GM12878 (cell line): ENCODE measurements at regions not wholly inside any gene's neighbourhood (a gene's known extent, or its start where the extent isn't known, plus 50 kb on each side); places are given as distances from the start of the nearest gene placed in this dataset.

Experiments
- ATAC-seq: fragments of 200-7000 bp; cut with Tn5 transposase; 3 replicates; pipeline ENCODE4 v1.9.1; 2020; ENCODE audit warnings: mild to moderate bottlenecking, moderate library complexity
- BruUV-seq: library from RNA; stranded (reverse); fragments of 400-500 nt; replicated peaks from 2 replicates; lab custom pipeline; 2021; lab: Mats Ljungman, UMichigan
- CTCF ChIA-PET: fragments of 300-600 bp; sonication (Branson Sonifier 250); formaldehyde crosslinking; extraction: SDS; loops from one replicate; lab custom pipeline; 2021; ENCODE audit warnings: inconsistent platforms; lab: Yijun Ruan, JAX
- POLR2A ChIA-PET: fragments of 350-600 bp; formaldehyde crosslinking; extraction: SDS; loops from one replicate; lab custom pipeline; 2021; ENCODE audit warnings: inconsistent platforms; lab: Charles Lee
- RAD21 ChIA-PET: fragments of 300-600 bp; sonication (Branson Sonifier 250); formaldehyde crosslinking; loops from one replicate; lab custom pipeline; 2023; ENCODE audit warnings: antibody characterized with exemption; ENCODE audit not compliant: unreplicated experiment; lab: Charles Lee
- SMC1A ChIA-PET: fragments of 300-600 bp; sonication (Branson Sonifier 250); formaldehyde crosslinking; loops from one replicate; lab custom pipeline; 2023; ENCODE audit not compliant: unreplicated experiment, uncharacterized antibody; lab: Charles Lee
- DNase-seq: peaks from one replicate; pipeline ENCODE4 v3.0.0-alpha.2; 2011; ENCODE audit warnings: low read depth, low spot score
- FAIRE-seq: peaks from 3 replicates; lab custom pipeline; 2011; peaks lifted over from hg19 to GRCh38; lab: Jason Lieb, UNC
- H2AFZ ChIP-seq: 2 replicates; pipeline ENCODE4 v1.6.0; 2011; ENCODE audit warnings: low read depth, low read length, control low read depth; ENCODE audit not compliant: control insufficient read depth
- H3K27ac ChIP-seq: 2 replicates; pipeline ENCODE4 v1.5.1; 2011; ENCODE audit warnings: control low read depth; ENCODE audit not compliant: control insufficient read depth, insufficient read depth
- H3K27me3 ChIP-seq, 2 experiments: replicated peaks in 1 of 2; 2 replicates each; pipeline versions ENCODE4 v1.6.0 to v1.6.1; 2011; ENCODE audit warnings: low read length in 1 of 2; ENCODE audit not compliant: control insufficient read depth in 2 of 2, insufficient read depth in 2 of 2
- H3K36me3 ChIP-seq, 2 experiments: 2 replicates each; pipeline ENCODE4 v1.5.1; 2011; ENCODE audit warnings: low read length in 1 of 2; ENCODE audit not compliant: control insufficient read depth in 2 of 2, insufficient read depth in 2 of 2
- H3K4me1 ChIP-seq: 2 replicates; pipeline ENCODE4 v1.6.1; 2011; ENCODE audit warnings: mild to moderate bottlenecking, low read length, moderate library complexity, mixed read lengths; ENCODE audit not compliant: control insufficient read depth, insufficient read depth
- H3K4me2 ChIP-seq: 2 replicates; pipeline ENCODE4 v1.6.0; 2011; ENCODE audit warnings: control low read depth; ENCODE audit not compliant: control insufficient read depth, insufficient read depth
- H3K4me3 ChIP-seq: fragments of 200-600 bp; sonication (generic); 2 replicates; pipeline ENCODE4 v1.5.1; 2016
- H3K79me2 ChIP-seq: 2 replicates; pipeline ENCODE4 v1.6.0; 2011; ENCODE audit warnings: low read length; ENCODE audit not compliant: control insufficient read depth, insufficient read depth
- H3K9ac ChIP-seq: 2 replicates; pipeline ENCODE4 v1.8.0; 2011; ENCODE audit warnings: low read length, control low read depth, mixed read lengths; ENCODE audit not compliant: control insufficient read depth, insufficient read depth
- H3K9me3 ChIP-seq: replicated peaks from 3 replicates; pipeline ENCODE4 v1.5.1; 2011; ENCODE audit warnings: mild to moderate bottlenecking, low read length; ENCODE audit not compliant: control insufficient read depth, insufficient read depth
- H4K20me1 ChIP-seq: 2 replicates; pipeline ENCODE4 v1.6.0; 2011; ENCODE audit not compliant: control insufficient read depth, insufficient read depth
- ATF2 ChIP-seq: IDR thresholded peaks from 2 replicates; pipeline ENCODE4 v1.6.1; 2012; ENCODE audit warnings: low read length, inconsistent platforms
- BCLAF1 ChIP-seq: fragments of 450-650 bp; IDR thresholded peaks from 2 replicates; pipeline ENCODE4 v1.6.1; 2017; ENCODE audit warnings: antibody characterized with exemption, mild to moderate bottlenecking, moderate library complexity
- ETV6 ChIP-seq, 2 experiments: fragments of 450-650 bp in 1 of 2; IDR thresholded peaks in 1 of 2; conservative IDR thresholded peaks in 1 of 2; 2 replicates each; pipeline ENCODE4 v1.6.1; 2014; ENCODE audit warnings: antibody characterized with exemption in 1 of 2, borderline replicate concordance in 1 of 2, low read depth in 1 of 2, mild to moderate bottlenecking in 1 of 2, moderate library complexity in 1 of 2
- IRF3 ChIP-seq: fragments of 450-650 bp; IDR thresholded peaks from 2 replicates; pipeline ENCODE4 v1.6.1; 2014; ENCODE audit warnings: mild to moderate bottlenecking
- MLLT1 ChIP-seq: fragments of 450-650 bp; IDR thresholded peaks from 2 replicates; pipeline ENCODE4 v1.6.1; 2016; ENCODE audit warnings: mild to moderate bottlenecking
- MTA3 ChIP-seq: IDR thresholded peaks from 2 replicates; pipeline ENCODE4 v1.6.1; 2012; ENCODE audit warnings: low read length, inconsistent platforms, borderline replicate concordance
- POLR2AphosphoS5 ChIP-seq: IDR thresholded peaks from 2 replicates; pipeline ENCODE4 v1.6.1; 2011; ENCODE audit warnings: mild to moderate bottlenecking, low read length, inconsistent platforms
- SMAD5 ChIP-seq: IDR thresholded peaks from 2 replicates; pipeline ENCODE4 v1.6.1; 2016; ENCODE audit warnings: antibody characterized with exemption, low read depth
- SMARCA5 ChIP-seq: fragments of 450-650 bp; IDR thresholded peaks from 2 replicates; pipeline ENCODE4 v1.6.1; 2017; ENCODE audit warnings: mild to moderate bottlenecking
- WGBS: methylation state at CpG from one replicate; pipeline ENCODE4 v1.1.6; 2016; ENCODE audit warnings: low lambda C conversion rate; ENCODE audit not compliant: insufficient replicate concordance, insufficient coverage; ENCODE audit errors: missing lambda C conversion rate; 5-methylcytosine and 5-hydroxymethylcytosine counted together
- in situ Hi-C: fragments of 300-500 bp; cut with MboI; formaldehyde crosslinking; loops from 9 replicates; pipeline ENCODE4 v1.14.3; 2018; ENCODE audit warnings: mixed read lengths
- intact Hi-C: fragments of 100-400 bp; cut with micrococcal nuclease; formaldehyde crosslinking; loops from one replicate; pipeline ENCODE4 v1.14.2; 2022; ENCODE audit not compliant: unreplicated experiment

GRCh38 chr18:77482190-77483085, 232.8 kb downstream of the GALR1 start:
- no peak overlapping the region for H2AFZ ChIP-seq
- intact Hi-C loops, result no loop called here

GRCh38 chr18:77486985-77487384, 237.3 kb downstream of the GALR1 start:
- SMC1A ChIA-PET, result no interaction called here
- intact Hi-C loops, result no loop called here
- TF ChIP-seq BCLAF1, result no peak
- no peak for TF ChIP-seq POLR2AphosphoS5
- TF ChIP-seq IRF3, result no peak
- TF ChIP-seq MLLT1, result no peak
- TF ChIP-seq ETV6 (conservative IDR thresholded peaks at IDR 0.05 in 1 of 2, IDR thresholded peaks at IDR 0.05 in 1 of 2; ENCODE audit: borderline replicate concordance in 1 of 2, low read depth in 1 of 2), result no peak
- no peak for TF ChIP-seq SMARCA5
- no peak for TF ChIP-seq ATF2

More at GRCh38 chr18:77482190-77483085, 232.8 kb downstream of the GALR1 start:
- Histone ChIP-seq H3K79me2 (no peaks in the 10 kb centered on the region), H3K36me3 (no peaks in the 10 kb centered on the region), H3K27ac (no peak overlapping the region), H3K4me2 (no peak overlapping the region)
- FAIRE-seq, result no peak
- TF ChIP-seq SMAD5 (no peak), MTA3 (no peak)
- TF ChIP-seq, all 136 proteins: peak for 0
- ChIA-PET CTCF (no interaction called here), RAD21 (no interaction called here), POLR2A (no interaction called here), SMC1A (no interaction called here)
- DNase-seq (no peak), ATAC-seq (no peak)
- no peaks in the 10 kb centered on the region for H3K4me1 ChIP-seq
- H3K4me3 ChIP-seq, result no peak overlapping the region
- WGBS, result 19% methylated on average over 10 of the region's 10 CpGs
- H4K20me1 ChIP-seq, result no peaks in the 10 kb centered on the region
- H3K9ac ChIP-seq, result no peak overlapping the region
- in situ Hi-C loops, result no loop called here
- H3K27me3 ChIP-seq, result no peaks in the 10 kb centered on the region
- no peaks in the 10 kb centered on the region; the same call in 2 of the 3 replicates for H3K9me3 ChIP-seq
- no TSS peak for BruUV-seq

More at GRCh38 chr18:77486985-77487384, 237.3 kb downstream of the GALR1 start:
- in situ Hi-C loops, result no loop called here
- no TSS peak for BruUV-seq
- ChIA-PET RAD21 (no interaction called here), CTCF (no interaction called here), POLR2A (no interaction called here)
- no peaks in the 10 kb centered on the region; the same call in 2 of the 3 replicates for H3K9me3 ChIP-seq
- no peaks in the 10 kb centered on the region for H3K79me2 ChIP-seq
- H3K4me2 ChIP-seq, result no peak overlapping the region
- no peak overlapping the region for H3K9ac ChIP-seq
- no peaks in the 10 kb centered on the region for H3K4me1 ChIP-seq
- FAIRE-seq (no peak), DNase-seq (no peak), ATAC-seq (no peak)
- no peak overlapping the region for H3K4me3 ChIP-seq
- no peaks in the 10 kb centered on the region for H3K27me3 ChIP-seq
- no peaks in the 10 kb centered on the region for H3K36me3 ChIP-seq
- H3K27ac ChIP-seq, result no peak overlapping the region
- no peaks in the 10 kb centered on the region for H4K20me1 ChIP-seq
- H2AFZ ChIP-seq, result no peak overlapping the region
- WGBS, result 22% methylated on average over 3 of the region's 3 CpGs
